GM12878 (cell line): ENCODE measurements at regions not wholly inside any gene's neighbourhood (a gene's known extent, or its start where the extent isn't known, plus 50 kb on each side); places are given as distances from the start of the nearest gene placed in this dataset.

ENCODE experiments used
- ATAC-seq: fragments of 200-7000 bp; cut with Tn5 transposase; 3 replicates; pipeline ENCODE4 v1.9.1; 2020; ENCODE audit warnings: mild to moderate bottlenecking, moderate library complexity
- BruUV-seq: library from RNA; stranded (reverse); fragments of 400-500 nt; replicated peaks from 2 replicates; lab custom pipeline; 2021; lab: Mats Ljungman, UMichigan
- CTCF ChIA-PET: fragments of 300-600 bp; sonication (Branson Sonifier 250); formaldehyde crosslinking; extraction: SDS; loops from one replicate; lab custom pipeline; 2021; ENCODE audit warnings: inconsistent platforms; lab: Yijun Ruan, JAX
- POLR2A ChIA-PET: fragments of 350-600 bp; formaldehyde crosslinking; extraction: SDS; loops from one replicate; lab custom pipeline; 2021; ENCODE audit warnings: inconsistent platforms; lab: Charles Lee
- RAD21 ChIA-PET: fragments of 300-600 bp; sonication (Branson Sonifier 250); formaldehyde crosslinking; loops from one replicate; lab custom pipeline; 2023; ENCODE audit warnings: antibody characterized with exemption; ENCODE audit not compliant: unreplicated experiment; lab: Charles Lee
- SMC1A ChIA-PET: fragments of 300-600 bp; sonication (Branson Sonifier 250); formaldehyde crosslinking; loops from one replicate; lab custom pipeline; 2023; ENCODE audit not compliant: unreplicated experiment, uncharacterized antibody; lab: Charles Lee
- DNase-seq: peaks from one replicate; pipeline ENCODE4 v3.0.0-alpha.2; 2011; ENCODE audit warnings: low read depth, low spot score
- FAIRE-seq: peaks from 3 replicates; lab custom pipeline; 2011; peaks lifted over from hg19 to GRCh38; lab: Jason Lieb, UNC
- H2AFZ ChIP-seq: 2 replicates; pipeline ENCODE4 v1.6.0; 2011; ENCODE audit warnings: low read depth, low read length, control low read depth; ENCODE audit not compliant: control insufficient read depth
- H3K27ac ChIP-seq: 2 replicates; pipeline ENCODE4 v1.5.1; 2011; ENCODE audit warnings: control low read depth; ENCODE audit not compliant: control insufficient read depth, insufficient read depth
- H3K27me3 ChIP-seq, 2 experiments: replicated peaks in 1 of 2; 2 replicates each; pipeline versions ENCODE4 v1.6.0 to v1.6.1; 2011; ENCODE audit warnings: low read length in 1 of 2; ENCODE audit not compliant: control insufficient read depth in 2 of 2, insufficient read depth in 2 of 2
- H3K36me3 ChIP-seq, 2 experiments: 2 replicates each; pipeline ENCODE4 v1.5.1; 2011; ENCODE audit warnings: low read length in 1 of 2; ENCODE audit not compliant: control insufficient read depth in 2 of 2, insufficient read depth in 2 of 2
- H3K4me1 ChIP-seq: 2 replicates; pipeline ENCODE4 v1.6.1; 2011; ENCODE audit warnings: mild to moderate bottlenecking, low read length, moderate library complexity, mixed read lengths; ENCODE audit not compliant: control insufficient read depth, insufficient read depth
- H3K4me2 ChIP-seq: 2 replicates; pipeline ENCODE4 v1.6.0; 2011; ENCODE audit warnings: control low read depth; ENCODE audit not compliant: control insufficient read depth, insufficient read depth
- H3K4me3 ChIP-seq: fragments of 200-600 bp; sonication (generic); 2 replicates; pipeline ENCODE4 v1.5.1; 2016
- H3K79me2 ChIP-seq: 2 replicates; pipeline ENCODE4 v1.6.0; 2011; ENCODE audit warnings: low read length; ENCODE audit not compliant: control insufficient read depth, insufficient read depth
- H3K9ac ChIP-seq: 2 replicates; pipeline ENCODE4 v1.8.0; 2011; ENCODE audit warnings: low read length, control low read depth, mixed read lengths; ENCODE audit not compliant: control insufficient read depth, insufficient read depth
- H3K9me3 ChIP-seq: replicated peaks from 3 replicates; pipeline ENCODE4 v1.5.1; 2011; ENCODE audit warnings: mild to moderate bottlenecking, low read length; ENCODE audit not compliant: control insufficient read depth, insufficient read depth
- H4K20me1 ChIP-seq: 2 replicates; pipeline ENCODE4 v1.6.0; 2011; ENCODE audit not compliant: control insufficient read depth, insufficient read depth
- ASH2L ChIP-seq: fragments of 300-600, 200-600 bp; sonication (generic); IDR thresholded peaks from 2 replicates; pipeline ENCODE4 v1.6.1; 2017; ENCODE audit warnings: low read depth, mild to moderate bottlenecking, borderline replicate concordance
- BCL11A ChIP-seq: IDR thresholded peaks from 2 replicates; pipeline ENCODE4 v1.6.1; 2011; ENCODE audit warnings: low read depth, low read length
- BRCA1 ChIP-seq: IDR thresholded peaks from 2 replicates; pipeline ENCODE4 v1.6.1; 2011; ENCODE audit warnings: low read depth, low read length, improper control_type of control experiment
- EP300 ChIP-seq, 2 experiments: fragments of 150-350 bp in 1 of 2; IDR thresholded peaks; 2 replicates each; pipeline ENCODE4 v1.6.1; 2011 to 2012; ENCODE audit warnings: low read depth in 2 of 2, low read length in 2 of 2, borderline replicate concordance in 1 of 2, improper control_type of control experiment in 1 of 2, inconsistent platforms in 1 of 2; ENCODE audit not compliant: control insufficient read depth in 1 of 2
- KLF5 ChIP-seq: fragments of 450-650 bp; IDR thresholded peaks from 2 replicates; pipeline ENCODE4 v1.6.1; 2014; ENCODE audit warnings: mild to moderate bottlenecking; ENCODE audit not compliant: partially characterized antibody
- MTA3 ChIP-seq: IDR thresholded peaks from 2 replicates; pipeline ENCODE4 v1.6.1; 2012; ENCODE audit warnings: low read length, inconsistent platforms, borderline replicate concordance
- NR2C1 ChIP-seq: fragments of 450-650 bp; IDR thresholded peaks from 2 replicates; pipeline ENCODE4 v1.6.1; 2017; ENCODE audit warnings: antibody characterized with exemption, mild to moderate bottlenecking, moderate library complexity
- POU2F2 ChIP-seq: IDR thresholded peaks from 3 replicates; pipeline ENCODE4 v1.6.1; 2011; ENCODE audit warnings: low read depth, mild to moderate bottlenecking, low read length, borderline replicate concordance
- RAD21 ChIP-seq: IDR thresholded peaks from 2 replicates; pipeline ENCODE4 v1.6.1; 2011; ENCODE audit warnings: mild to moderate bottlenecking, low read depth, low read length, moderate library complexity; ENCODE audit not compliant: insufficient read depth
- RUNX3 ChIP-seq: IDR thresholded peaks from 2 replicates; pipeline ENCODE4 v1.6.1; 2012; ENCODE audit warnings: low read length, inconsistent platforms
- SMAD1 ChIP-seq: fragments of 450-650 bp; IDR thresholded peaks from 2 replicates; pipeline ENCODE4 v1.6.1; 2018; ENCODE audit warnings: mild to moderate bottlenecking, low read depth; ENCODE audit not compliant: partially characterized antibody
- STAT3 ChIP-seq: IDR thresholded peaks from 2 replicates; pipeline ENCODE4 v1.6.1; 2011; ENCODE audit warnings: low read depth, low read length, improper control_type of control experiment
- SUPT20H ChIP-seq: IDR thresholded peaks from 2 replicates; pipeline ENCODE4 v1.6.1; 2011; ENCODE audit warnings: low read depth, mild to moderate bottlenecking, low read length, moderate library complexity, borderline replicate concordance; ENCODE audit not compliant: control insufficient read depth
- ZNF24 ChIP-seq: fragments of 450-650 bp; IDR thresholded peaks from 2 replicates; pipeline ENCODE4 v1.6.1; 2017; ENCODE audit warnings: antibody characterized with exemption, mild to moderate bottlenecking
- WGBS: methylation state at CpG from one replicate; pipeline ENCODE4 v1.1.6; 2016; ENCODE audit warnings: low lambda C conversion rate; ENCODE audit not compliant: insufficient replicate concordance, insufficient coverage; ENCODE audit errors: missing lambda C conversion rate; 5-methylcytosine and 5-hydroxymethylcytosine counted together
- in situ Hi-C: fragments of 300-500 bp; cut with MboI; formaldehyde crosslinking; loops from 9 replicates; pipeline ENCODE4 v1.14.3; 2018; ENCODE audit warnings: mixed read lengths
- intact Hi-C: fragments of 100-400 bp; cut with micrococcal nuclease; formaldehyde crosslinking; loops from one replicate; pipeline ENCODE4 v1.14.2; 2022; ENCODE audit not compliant: unreplicated experiment
- TF ChIP-seq, protein P1 (sequence below): fragments of 450-650 bp; IDR thresholded peaks from 2 replicates; pipeline ENCODE4 v1.6.1; 2017; ENCODE audit warnings: antibody characterized with exemption, mild to moderate bottlenecking, moderate library complexity

GRCh38 chr2:54384301-54385203, 71.6 kb upstream of the SPTBN1 start:
- BruUV-seq: no TSS peak
- Histone ChIP-seq H3K27ac (no peak overlapping the region), H3K79me2 (no peaks in the 10 kb centered on the region), H4K20me1 (no peaks in the 10 kb centered on the region), H3K4me3 (no peak overlapping the region), H3K9me3 (no peaks in the 10 kb centered on the region), H3K9ac (no peak overlapping the region), H3K27me3 (no peaks in the 10 kb centered on the region; a peak in 1 of 4 replicates), H3K36me3 (no peaks in the 10 kb centered on the region), H3K4me2 (no peak overlapping the region), H2AFZ (no peak overlapping the region), H3K4me1 (no peaks in the 10 kb centered on the region)
- DNase-seq (no peak), FAIRE-seq (no peak), ATAC-seq (no peak)
- SMC1A ChIA-PET: no interaction called here
- intact Hi-C loops (no loop called here), in situ Hi-C loops (no loop called here)
- POLR2A ChIA-PET: interaction anchor here (0.6 kb wide), 1 partner anchor 412 kb away, joined by 3 read pairs; no protein-coding TSS in a partner anchor
- RAD21 ChIA-PET: no interaction called here
- CTCF ChIA-PET: no interaction called here
- no peak for TF ChIP-seq EP300 (IDR thresholded peaks at IDR 0.05; ENCODE audit: borderline replicate concordance in 1 of 2, control insufficient read depth in 1 of 2, low read depth in 2 of 2, low read length in 2 of 2)
- TF ChIP-seq SUPT20H: no peak
- TF ChIP-seq, protein P1, sequence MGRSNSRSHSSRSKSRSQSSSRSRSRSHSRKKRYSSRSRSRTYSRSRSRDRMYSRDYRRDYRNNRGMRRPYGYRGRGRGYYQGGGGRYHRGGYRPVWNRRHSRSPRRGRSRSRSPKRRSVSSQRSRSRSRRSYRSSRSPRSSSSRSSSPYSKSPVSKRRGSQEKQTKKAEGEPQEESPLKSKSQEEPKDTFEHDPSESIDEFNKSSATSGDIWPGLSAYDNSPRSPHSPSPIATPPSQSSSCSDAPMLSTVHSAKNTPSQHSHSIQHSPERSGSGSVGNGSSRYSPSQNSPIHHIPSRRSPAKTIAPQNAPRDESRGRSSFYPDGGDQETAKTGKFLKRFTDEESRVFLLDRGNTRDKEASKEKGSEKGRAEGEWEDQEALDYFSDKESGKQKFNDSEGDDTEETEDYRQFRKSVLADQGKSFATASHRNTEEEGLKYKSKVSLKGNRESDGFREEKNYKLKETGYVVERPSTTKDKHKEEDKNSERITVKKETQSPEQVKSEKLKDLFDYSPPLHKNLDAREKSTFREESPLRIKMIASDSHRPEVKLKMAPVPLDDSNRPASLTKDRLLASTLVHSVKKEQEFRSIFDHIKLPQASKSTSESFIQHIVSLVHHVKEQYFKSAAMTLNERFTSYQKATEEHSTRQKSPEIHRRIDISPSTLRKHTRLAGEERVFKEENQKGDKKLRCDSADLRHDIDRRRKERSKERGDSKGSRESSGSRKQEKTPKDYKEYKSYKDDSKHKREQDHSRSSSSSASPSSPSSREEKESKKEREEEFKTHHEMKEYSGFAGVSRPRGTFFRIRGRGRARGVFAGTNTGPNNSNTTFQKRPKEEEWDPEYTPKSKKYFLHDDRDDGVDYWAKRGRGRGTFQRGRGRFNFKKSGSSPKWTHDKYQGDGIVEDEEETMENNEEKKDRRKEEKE: no peak
- TF ChIP-seq STAT3: no peak
- TF ChIP-seq BRCA1: no peak
- no peak for TF ChIP-seq KLF5
- no peak for TF ChIP-seq NR2C1
- TF ChIP-seq ZNF24: no peak
- TF ChIP-seq BCL11A: no peak
- TF ChIP-seq SMAD1: no peak
- no peak for TF ChIP-seq ASH2L
- no peak for TF ChIP-seq MTA3
- no peak for TF ChIP-seq RUNX3
- no peak for TF ChIP-seq POU2F2
- no peak for TF ChIP-seq RAD21
- 34% methylated on average over 11 of the region's 11 CpGs for WGBS
